Right lobe of liver (tissue), 6 donors: ENCODE measurements at regions not wholly inside any gene's neighbourhood (a gene's known extent, or its start where the extent isn't known, plus 50 kb on each side); places are given as distances from the start of the nearest gene placed in this dataset.

Source experiments
- ATAC-seq, 4 donors: fragments of 200-7000 bp; cut with Tn5 transposase; one replicate each; pipeline ENCODE4 v1.9.1; 2020; ENCODE audit warnings: mild to moderate bottlenecking in 4 of 4, moderate library complexity in 4 of 4
- DNase-seq, 3 donors: peaks; one replicate each; pipeline ENCODE4 v3.0.0-alpha.2; 2020
- H3K27ac ChIP-seq, 3 donors: fragments of 200-600 bp; one replicate each; pipeline ENCODE4 v1.8.0; 2022
- H3K27me3 ChIP-seq, 2 donors: fragments of 200-600 bp; one replicate each; pipeline ENCODE4 v1.8.0; 2022
- H3K36me3 ChIP-seq, 4 donors: fragments of 200-600 bp; sonication (generic) in 1 of 4; one replicate each; pipeline versions ENCODE4 v1.5.1 to v1.8.0; 2017 to 2022; ENCODE audit warnings: control low read depth in 1 of 4
- H3K4me1 ChIP-seq, 4 donors: fragments of 200-600 bp; sonication (generic) in 1 of 4; one replicate each; pipeline versions ENCODE4 v1.5.1 to v1.8.0; 2017 to 2022; ENCODE audit warnings: control low read depth in 1 of 4
- H3K4me3 ChIP-seq, 3 donors: fragments of 200-600 bp; one replicate each; pipeline ENCODE4 v1.8.0; 2022
- H3K9me3 ChIP-seq, 4 donors: fragments of 200-600 bp; sonication (generic) in 1 of 4; one replicate each; pipeline versions ENCODE4 v1.5.1 to v1.8.0; 2017 to 2022; ENCODE audit warnings: control low read depth in 1 of 4
- POLR2A ChIP-seq: fragments of 450-650 bp; IDR thresholded peaks from one replicate; pipeline ENCODE4 v1.6.1; 2017; ENCODE audit warnings: antibody characterized with exemption, mild to moderate bottlenecking
- WGBS: methylation state at CpG from one replicate; pipeline ENCODE4 v1.1.6; 2018; ENCODE audit warnings: low coverage, low lambda C conversion rate; ENCODE audit not compliant: insufficient coverage; ENCODE audit errors: missing lambda C conversion rate; 5-methylcytosine and 5-hydroxymethylcytosine counted together
- intact Hi-C, 2 donors: fragments of 100-400 bp; cut with DNase I; formaldehyde crosslinking; loops; one replicate each; pipeline versions ENCODE4 v1.11.2 to v1.14.1; 2022
- TF ChIP-seq, protein P1 (sequence below), 4 donors: fragments of 200-600 bp in 3 of 4; fragments of 450-650 bp in 1 of 4; IDR thresholded peaks; one replicate each; pipeline versions ENCODE4 v1.5.1 to v1.8.0; 2016 to 2022; ENCODE audit warnings: antibody characterized with exemption in 4 of 4, mild to moderate bottlenecking in 2 of 4
- donor health status: DM: no; HTN: yes; CAD: no.
- donor health status: DM: no; HTN: no; CAD: no.
- donor health status: DM: no; HTN: no; CAD: no.
- donor health status: DM: no; HTN: yes; CAD: no.
- donor health status: DM: no; HTN: yes; CAD: no.

DNA sequence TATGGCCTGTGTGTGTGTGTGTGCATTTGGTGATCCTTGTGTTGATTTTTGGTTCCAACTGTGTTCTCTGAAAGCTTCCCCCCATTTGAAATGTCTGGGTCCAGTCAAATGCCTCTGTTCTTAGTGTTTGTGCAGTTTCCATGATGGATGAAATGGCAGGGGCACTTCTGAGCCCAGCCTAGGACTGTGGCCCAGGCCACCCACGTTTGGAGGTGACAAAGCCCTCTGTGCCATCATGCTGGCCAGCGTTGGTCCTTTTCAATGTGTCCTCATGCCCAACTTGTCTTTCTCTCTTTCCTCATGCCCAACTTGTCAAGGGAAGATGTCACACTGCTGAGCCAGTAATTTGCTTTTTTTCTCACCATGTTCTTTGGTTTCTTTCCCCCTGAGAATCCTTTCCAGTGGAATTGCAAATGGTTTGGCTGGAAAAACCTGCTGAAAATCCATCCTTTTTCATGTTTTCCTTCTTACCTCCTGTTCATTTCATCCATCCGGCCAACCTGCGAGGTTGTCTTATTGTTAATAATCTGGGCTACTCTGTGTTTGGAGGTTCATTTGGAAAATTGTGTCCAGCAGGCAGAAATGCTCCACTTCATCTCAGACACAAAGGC is 113.7 kb upstream of the NAV2 start:
- TF ChIP-seq POLR2A: no peak
- TF ChIP-seq, protein P1, sequence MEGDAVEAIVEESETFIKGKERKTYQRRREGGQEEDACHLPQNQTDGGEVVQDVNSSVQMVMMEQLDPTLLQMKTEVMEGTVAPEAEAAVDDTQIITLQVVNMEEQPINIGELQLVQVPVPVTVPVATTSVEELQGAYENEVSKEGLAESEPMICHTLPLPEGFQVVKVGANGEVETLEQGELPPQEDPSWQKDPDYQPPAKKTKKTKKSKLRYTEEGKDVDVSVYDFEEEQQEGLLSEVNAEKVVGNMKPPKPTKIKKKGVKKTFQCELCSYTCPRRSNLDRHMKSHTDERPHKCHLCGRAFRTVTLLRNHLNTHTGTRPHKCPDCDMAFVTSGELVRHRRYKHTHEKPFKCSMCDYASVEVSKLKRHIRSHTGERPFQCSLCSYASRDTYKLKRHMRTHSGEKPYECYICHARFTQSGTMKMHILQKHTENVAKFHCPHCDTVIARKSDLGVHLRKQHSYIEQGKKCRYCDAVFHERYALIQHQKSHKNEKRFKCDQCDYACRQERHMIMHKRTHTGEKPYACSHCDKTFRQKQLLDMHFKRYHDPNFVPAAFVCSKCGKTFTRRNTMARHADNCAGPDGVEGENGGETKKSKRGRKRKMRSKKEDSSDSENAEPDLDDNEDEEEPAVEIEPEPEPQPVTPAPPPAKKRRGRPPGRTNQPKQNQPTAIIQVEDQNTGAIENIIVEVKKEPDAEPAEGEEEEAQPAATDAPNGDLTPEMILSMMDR (IDR thresholded peaks at IDR 0.05): no peak
- DNase-seq: no peak
- H3K27me3 ChIP-seq: no peaks in the 10 kb centered on the region
- ATAC-seq: no peak
- H3K9me3 ChIP-seq: no peaks in the 10 kb centered on the region
- H3K27ac ChIP-seq: no peak overlapping the region
- intact Hi-C loops: no loop called here
- WGBS: 78% methylated on average over 3 of the region's 4 CpGs
- no peaks in the 10 kb centered on the region for H3K36me3 ChIP-seq
- peaks cover 0 to 10% (median 0%) of the 10 kb centered on the region in 4 donors for H3K4me1 ChIP-seq
- no peak overlapping the region for H3K4me3 ChIP-seq

DNA sequence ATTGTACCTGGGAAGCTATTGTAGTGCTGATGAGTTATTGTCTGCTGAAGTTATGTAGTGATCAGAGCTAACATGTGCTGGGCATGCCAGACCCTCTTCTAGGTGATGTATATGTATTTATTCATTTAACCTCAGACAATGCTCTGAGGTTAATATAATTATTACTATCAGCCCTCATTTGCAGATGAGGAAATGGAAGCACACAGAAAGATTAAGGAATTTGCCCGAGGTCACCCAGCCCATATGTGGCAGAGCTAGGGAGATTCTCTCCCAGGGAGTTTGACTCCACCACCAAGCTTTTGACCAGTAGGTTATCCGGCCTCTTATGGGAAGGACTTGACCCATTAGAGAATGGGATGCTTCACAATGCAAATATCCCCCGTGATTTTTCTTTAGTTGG is 114.2 kb upstream of the NAV2 start:
- H3K27ac ChIP-seq: no peak overlapping the region
- 0% methylated on average over 1 of the region's 3 CpGs for WGBS
- no peaks in the 10 kb centered on the region for H3K9me3 ChIP-seq
- no peak for ATAC-seq
- H3K36me3 ChIP-seq: no peaks in the 10 kb centered on the region
- H3K4me3 ChIP-seq: no peak overlapping the region
- DNase-seq: no peak
- intact Hi-C loops: no loop called here
- peaks cover 0 to 10% (median 0%) of the 10 kb centered on the region in 4 donors for H3K4me1 ChIP-seq
- TF ChIP-seq, protein P1 (IDR thresholded peaks at IDR 0.05): no peak
- TF ChIP-seq POLR2A: no peak
- no peaks in the 10 kb centered on the region for H3K27me3 ChIP-seq

DNA sequence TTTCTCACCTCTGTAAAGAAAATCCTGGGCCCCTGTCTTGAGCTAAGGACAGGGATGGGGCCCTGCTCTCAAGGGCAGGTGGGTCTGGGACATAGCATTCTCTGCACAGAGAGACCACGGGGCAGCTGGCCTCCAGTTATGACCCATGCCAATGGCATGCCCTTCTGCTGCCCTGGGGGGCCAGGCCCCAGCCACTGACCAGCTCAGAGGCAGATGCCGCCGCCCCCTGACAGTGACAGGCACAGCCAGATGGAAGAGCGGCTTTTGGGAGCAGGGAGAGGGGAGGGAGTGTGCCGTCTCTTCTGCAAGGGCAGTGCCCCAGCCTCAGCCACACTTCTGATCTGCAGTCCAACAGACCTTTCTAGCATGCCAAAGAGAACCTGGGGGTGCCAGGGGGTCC is 114.8 kb upstream of the NAV2 start:
- intact Hi-C loops: no loop called here
- ATAC-seq (no peak), DNase-seq (no peak)
- TF ChIP-seq, protein P1 (IDR thresholded peaks at IDR 0.05): no peak
- TF ChIP-seq POLR2A: no peak
- Histone ChIP-seq H3K4me1 (peaks cover 0 to 11% (median 0%) of the 10 kb centered on the region in 4 donors), H3K27ac (no peak overlapping the region), H3K9me3 (no peaks in the 10 kb centered on the region), H3K36me3 (no peaks in the 10 kb centered on the region), H3K4me3 (no peak overlapping the region), H3K27me3 (no peaks in the 10 kb centered on the region)
- no CpG with 5 or more reads among the region's 5 CpGs for WGBS

DNA sequence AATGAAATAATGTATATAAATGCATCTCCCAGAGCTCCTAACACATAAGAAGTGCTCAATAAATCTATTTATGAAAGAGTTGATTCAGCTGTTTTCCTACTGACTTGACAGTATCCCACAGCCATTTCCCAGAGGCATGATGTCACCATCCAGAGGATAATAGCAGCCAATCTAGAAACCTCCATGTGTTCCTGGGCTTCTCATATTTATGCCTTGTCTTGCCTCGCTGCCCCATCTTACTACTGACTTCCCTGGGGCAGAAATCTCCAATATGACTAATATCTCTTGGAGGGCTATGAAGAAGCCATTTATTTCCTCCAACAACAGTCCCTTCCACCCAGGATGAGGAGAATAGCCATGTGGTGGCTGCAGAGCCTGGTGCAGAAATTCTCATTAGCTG is 115.4 kb upstream of the NAV2 start:
- ATAC-seq (peak in 1 of 4 donors; percentile 21), DNase-seq (no peak)
- Histone ChIP-seq H3K9me3 (no peaks in the 10 kb centered on the region), H3K27me3 (no peaks in the 10 kb centered on the region), H3K4me1 (peaks cover 0 to 17% (median 0%) of the 10 kb centered on the region in 4 donors), H3K4me3 (no peak overlapping the region), H3K27ac (no peak overlapping the region), H3K36me3 (no peaks in the 10 kb centered on the region)
- WGBS: 100% methylated on average over 1 of the region's 1 CpG
- TF ChIP-seq POLR2A: no peak
- TF ChIP-seq, protein P1 (IDR thresholded peaks at IDR 0.05): no peak
- intact Hi-C loops: no loop called here
